H54 (cell line): ENCODE measurements at regions not wholly inside any gene's neighbourhood (a gene's known extent, or its start where the extent isn't known, plus 50 kb on each side); places are given as distances from the start of the nearest gene placed in this dataset.
"Not testable (repeated sequence)": the region's sequence is repeated elsewhere in the genome, so short reads cannot be mapped to it uniquely, and the experiment has no call there.

Experiments used
- DNase-seq: peaks from one replicate; pipeline ENCODE4 v3.0.0; 2011; ENCODE audit warnings: low spot score, mixed read lengths; ENCODE audit not compliant: insufficient read length
- FAIRE-seq: peaks from 3 replicates; lab custom pipeline; 2011; peaks lifted over from hg19 to GRCh38; lab: Jason Lieb, UNC
- POLR2A ChIP-seq: IDR thresholded peaks from 2 replicates; pipeline ENCODE4 v1.6.1; 2011; ENCODE audit warnings: low read depth, mild to moderate bottlenecking, low read length

DNA sequence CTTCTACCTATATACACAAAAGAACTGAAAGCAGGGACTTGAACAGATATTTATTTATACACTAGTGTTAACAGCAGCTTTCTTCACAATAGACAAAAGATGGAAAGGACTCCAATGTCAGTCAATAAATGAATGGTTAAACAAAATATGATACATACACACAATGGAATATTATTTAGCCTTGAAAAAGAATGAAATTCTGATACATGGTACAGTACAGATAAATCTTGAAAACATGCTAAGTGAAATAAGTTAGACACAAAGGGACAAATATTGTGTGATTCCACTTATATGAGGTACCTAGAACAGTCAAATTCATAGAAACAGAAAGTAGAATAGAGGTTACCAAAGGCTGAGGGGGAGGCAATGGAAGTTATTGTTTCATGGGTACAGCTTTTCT is 79.8 kb upstream of the ADTRP start:
- FAIRE-seq: no peak
- DNase-seq: no peak
- no peak for TF ChIP-seq POLR2A

DNA sequence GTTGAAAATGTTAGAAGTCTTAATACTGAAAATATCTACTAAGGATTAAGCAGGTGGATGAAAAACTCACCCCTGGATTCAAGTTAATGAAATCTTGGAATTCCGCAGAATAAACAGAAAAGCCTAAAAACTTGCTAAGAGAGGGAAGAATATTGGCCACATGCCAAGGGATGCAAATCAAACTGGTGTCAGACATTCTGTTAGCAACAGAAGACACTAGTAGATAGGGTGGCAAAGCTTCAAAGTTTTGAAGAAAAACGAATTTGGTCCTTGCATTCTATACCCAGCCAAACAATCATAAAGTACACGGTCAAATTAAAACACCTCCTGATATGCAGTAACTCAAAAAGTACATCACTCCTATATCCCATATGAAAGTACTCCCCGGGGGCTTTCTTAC is 77.1 kb upstream of the ADTRP start:
- DNase-seq (no peak), FAIRE-seq (no peak)
- no peak for TF ChIP-seq POLR2A

DNA sequence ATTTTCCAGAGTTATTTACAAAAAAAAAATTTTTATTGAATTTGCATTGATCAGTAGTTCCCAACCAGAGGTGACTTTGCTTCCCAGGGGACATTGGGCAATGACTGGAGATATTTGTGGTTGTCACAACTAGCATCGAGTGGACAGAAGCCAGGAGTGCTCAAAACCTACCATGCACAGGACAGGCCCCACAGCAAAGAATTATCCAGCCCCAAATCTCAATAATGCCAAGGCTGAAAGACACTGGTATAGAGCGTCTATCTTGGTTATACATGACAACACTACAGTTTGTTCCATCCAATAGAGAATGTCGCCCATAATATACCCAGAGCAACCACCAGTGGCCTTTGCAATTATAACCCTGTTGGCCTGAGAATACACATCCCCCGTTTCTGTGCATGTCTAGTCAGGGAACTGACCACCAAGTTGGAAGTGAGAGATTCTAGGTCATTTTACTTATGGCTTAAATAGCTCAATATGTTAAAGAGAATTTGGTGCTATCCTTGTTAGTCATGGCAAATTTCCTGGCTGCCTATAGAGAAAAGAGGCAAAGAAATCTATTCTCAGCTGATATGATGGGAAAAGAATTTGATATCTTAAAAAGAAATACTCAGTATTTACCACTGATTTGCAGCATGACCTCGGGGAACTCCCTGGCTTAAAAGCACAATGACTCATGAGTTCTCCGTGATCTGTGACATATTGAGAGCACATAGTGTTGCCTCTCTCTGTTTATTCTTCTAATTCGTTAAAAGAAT is 76.0 kb upstream of the ADTRP start:
- TF ChIP-seq POLR2A: no peak
- peak; percentile 91 for FAIRE-seq
- no peak for DNase-seq

DNA sequence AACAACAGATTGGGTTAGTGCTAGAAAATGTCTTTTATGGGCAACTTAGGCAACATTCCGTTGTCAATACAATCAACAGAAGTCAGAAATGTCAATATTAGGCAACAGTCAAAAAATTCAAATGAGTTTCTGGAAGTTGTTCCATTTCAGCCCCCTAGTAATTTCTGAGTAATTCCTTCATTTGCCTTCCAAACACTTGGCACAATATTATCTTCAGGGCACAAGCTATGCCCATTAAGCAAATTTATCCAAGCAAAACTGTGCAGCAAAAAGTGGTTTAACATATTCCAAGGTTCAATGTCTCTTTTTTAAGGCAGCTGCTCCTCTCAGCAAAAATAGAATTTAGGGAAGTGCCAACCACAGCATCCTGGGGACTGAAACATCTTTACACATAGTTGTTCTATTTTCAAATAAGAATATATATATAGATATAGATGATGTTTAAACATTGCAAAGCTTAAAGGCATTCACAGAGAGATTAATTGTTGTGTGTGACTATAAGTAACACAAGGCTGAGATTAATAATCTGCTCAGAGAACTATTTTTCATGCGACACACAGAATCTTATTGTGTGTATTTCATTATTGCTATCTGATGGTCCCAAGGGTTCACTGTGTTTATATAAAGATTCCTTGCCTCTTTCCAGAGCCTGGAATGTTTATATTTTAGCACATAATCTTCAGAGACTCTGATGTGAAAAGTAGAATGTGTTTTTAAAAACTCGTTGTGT is 75.2 kb upstream of the ADTRP start:
- DNase-seq (no peak), FAIRE-seq (no peak)
- TF ChIP-seq POLR2A: no peak

DNA sequence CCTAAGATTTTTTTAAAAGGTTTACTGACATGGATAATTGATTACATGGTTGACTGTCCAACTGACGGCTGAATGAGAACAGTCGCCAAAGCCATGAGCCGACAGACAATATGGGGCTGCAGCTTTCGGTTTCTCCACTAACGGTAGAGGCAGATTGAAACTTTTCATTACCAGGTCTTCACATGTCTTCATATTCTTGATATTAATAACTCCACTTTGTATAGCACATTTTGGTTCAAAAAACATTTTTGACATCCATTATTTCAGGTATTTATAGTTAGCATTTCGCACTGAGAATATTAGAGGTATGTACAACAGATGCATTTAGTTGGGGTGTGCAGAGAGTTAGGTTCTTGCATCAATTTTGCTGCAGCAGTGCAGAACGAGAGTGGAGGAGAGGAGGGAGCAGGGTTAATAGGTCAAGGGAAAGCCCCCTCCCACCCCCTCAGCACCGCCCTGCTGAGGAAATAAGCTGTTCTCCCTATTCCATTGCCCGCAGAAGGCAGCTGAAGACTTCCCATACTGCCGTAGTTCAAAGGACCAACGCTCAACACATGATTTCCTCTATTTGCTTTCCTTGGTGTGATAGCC is 73.6 kb upstream of the ADTRP start:
- FAIRE-seq (no peak), DNase-seq (no peak)
- no peak for TF ChIP-seq POLR2A

DNA sequence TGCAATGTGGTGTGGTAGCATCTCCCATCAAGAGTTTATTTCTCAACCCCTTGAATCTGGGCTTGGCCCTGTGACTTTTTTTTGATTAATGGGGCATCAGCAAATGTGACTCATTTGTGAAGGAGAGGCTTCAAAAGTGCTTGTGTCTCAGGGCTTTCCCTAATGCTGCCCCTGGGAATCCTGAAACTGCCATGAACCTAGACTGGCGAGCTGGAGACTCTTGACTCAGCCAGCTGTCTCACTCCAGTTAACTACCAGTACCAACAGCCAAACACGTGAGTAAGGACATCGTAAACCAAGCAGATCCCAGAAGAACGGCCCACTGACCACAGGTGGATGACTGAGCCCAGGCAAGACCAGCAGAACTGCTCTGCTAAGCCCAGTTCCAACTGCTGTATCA is 72.8 kb upstream of the ADTRP start:
- DNase-seq (peak; percentile 56), FAIRE-seq (peak; percentile 94)
- no peak for TF ChIP-seq POLR2A

DNA sequence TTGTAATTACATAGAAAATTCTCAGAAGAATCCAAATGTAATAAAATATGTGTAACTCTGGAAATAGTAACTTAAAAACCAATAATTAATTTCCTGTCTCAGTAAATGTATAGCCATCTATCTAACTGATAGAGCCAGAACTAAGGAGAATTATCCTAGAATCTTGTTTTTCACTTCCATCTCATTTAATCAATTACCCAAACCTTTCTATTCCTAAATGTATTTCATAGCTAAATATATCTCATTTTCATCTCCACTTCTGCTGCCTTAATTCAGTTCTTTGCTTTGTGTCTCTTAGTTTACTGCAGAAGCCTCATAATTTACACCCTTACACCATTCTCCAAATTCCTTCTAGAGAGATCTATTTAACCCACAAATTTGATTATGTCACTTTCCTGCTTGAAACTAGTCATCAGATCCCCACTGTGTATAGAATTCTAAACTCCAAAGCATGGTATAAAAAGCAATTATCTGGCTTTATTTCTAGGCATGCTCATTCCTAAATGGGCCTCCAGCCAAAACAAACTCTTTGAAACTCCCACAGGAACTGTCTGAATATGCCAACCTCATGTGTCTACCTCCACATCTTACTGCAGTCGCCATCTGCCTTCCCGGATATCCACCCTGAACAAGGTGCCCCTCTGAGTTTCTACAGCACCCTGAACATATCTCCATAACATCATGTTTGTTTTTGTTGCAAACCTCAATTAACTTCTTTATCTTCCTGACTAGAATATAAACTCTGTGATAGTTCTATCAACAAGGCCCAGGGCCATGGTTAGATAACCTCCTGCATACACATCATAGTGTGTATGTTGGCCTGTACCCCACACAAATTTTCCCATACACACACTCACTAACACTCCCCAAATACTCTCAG is 70.5 kb upstream of the ADTRP start:
- FAIRE-seq: peak; percentile 61
- no peak for DNase-seq
- TF ChIP-seq POLR2A: no peak

DNA sequence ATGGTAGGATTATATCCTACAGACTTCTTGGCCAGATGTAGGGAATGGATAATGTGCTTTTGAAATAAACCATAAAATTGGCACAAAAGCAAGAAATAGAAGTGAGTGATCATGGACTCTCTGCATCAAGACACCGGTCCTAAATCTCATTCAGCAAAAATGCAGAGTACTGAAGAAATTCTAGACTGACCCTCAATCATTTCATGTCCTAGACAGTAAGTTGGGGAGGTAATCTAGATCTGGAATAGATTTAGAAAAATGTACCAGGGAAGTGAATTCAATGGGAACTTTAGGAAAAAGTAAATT is 69.7 kb upstream of the ADTRP start:
- no peak for TF ChIP-seq POLR2A
- FAIRE-seq (no peak), DNase-seq (no peak)

DNA sequence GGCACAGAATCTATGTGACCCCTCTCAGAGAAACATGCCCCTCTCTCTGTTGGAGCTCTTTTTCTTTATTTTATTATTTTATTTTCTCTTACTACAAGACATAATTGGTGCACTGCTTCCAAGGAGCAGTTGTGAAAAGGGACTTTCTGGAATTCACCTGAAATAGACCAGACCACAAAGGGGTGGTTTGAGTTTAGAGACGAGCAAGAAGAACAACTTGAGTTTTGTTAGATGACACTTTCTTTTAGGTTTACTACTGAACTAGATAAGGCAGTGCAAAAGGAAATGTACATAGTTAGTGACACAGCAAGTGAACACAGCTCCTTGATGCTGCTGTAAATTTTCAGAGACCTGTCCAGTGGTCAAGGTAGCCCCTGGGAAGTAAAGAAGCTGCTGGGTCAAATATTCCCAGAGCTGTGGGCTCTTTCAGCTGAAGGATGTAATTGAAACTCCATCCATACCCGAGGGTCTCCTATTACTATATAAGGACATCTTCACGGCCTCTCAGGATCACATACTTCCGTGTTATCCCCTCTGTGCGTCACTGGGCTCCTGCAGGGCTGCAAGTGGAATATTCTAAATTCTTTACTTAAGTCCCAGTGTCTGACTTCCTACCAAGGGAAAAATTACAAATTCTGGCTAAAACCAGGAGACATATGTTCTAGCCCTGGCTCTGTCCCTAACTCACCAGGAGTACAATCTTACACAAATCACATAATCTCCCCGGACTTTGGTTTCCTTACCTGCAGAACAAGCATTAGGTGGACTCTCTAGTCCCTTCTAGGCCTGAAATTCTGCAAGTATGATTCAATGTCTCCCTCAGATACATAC is 69.1 kb upstream of the ADTRP start:
- TF ChIP-seq POLR2A: no peak

DNA sequence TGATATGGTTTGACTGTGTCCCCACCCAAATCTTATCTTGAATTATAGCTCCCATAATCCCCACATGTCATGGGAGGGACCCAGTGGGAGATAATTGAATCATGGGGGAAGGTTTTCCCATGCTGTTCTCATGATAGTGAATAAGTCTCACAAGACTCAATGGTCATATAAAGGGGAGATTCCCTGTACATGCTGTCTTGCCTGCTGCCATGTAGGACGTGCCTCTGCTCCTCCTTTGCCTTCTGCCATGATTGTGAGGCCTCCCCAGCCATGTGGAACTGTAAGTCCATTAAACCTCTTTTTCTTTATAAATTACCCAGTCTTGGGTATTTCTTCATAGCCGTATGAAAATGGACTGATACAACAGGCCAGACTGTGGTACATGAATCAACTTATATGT is 68.5 kb upstream of the ADTRP start:
- DNase-seq, FAIRE-seq: not testable (repeated sequence)

More for the DNA sequence above, 69.1 kb upstream of the ADTRP start:
- DNase-seq (no peak), FAIRE-seq (no peak)

DNA sequence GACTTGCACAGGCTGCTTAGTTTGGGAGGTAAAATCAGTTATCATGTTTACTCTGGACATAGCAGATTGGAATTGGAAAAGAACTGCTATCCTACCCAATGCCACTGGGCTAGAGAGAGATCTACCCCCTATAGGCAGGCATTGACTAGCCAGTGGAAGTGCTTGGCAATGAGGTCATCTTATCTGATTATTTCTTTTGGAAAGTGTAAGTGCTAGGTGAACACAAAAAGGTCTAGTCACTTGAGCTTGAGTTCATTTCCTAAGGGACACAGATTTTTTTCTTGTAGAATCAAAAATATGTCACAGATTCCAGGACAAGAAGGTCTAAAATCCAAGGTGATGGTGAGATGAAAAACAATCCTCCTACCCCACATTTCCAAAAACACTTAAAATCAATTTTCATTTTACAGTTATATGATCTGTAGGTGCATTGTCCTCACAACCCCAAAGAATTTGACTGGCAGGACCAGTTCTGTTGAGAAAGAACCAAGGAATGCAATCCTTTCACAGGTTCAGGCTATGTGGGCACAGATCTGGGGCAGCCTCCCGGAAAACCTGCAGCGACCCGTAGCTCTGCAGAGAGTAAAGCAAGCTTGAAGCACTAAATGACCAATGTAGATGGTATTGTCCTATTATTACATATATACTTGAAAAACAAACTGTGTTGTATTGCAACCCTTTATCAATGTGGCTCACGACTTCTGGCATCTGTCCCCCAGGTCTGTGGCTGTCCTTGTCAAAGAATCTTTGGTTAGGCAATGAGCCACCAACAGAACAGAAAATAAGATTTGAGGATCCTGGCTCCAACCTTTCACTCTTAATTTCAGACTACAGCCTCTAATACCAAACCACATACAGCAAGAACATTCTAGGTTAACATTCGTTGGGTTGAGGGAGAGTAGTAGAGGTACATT is 67.3 kb upstream of the ADTRP start:
- TF ChIP-seq POLR2A: no peak
- FAIRE-seq: no peak
- DNase-seq: no peak

DNA sequence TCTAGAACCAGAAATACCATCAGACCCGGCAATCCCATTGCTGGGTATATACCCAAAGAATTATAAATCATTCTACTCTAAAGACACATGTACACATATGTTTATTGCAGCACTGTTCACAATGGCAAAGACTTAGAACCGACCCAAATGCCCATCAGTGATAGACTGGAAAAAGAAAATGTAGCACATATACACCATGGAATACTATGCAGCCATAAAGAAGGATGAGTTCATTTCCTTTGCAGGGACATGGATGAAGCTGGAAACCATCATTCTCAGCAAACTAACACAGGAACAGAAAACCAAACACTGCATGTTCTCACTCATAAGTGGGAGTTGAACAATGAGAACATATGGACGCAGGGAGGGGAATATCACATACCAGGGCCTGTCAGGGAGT is 64.2 kb upstream of the ADTRP start:
- not testable (repeated sequence) for FAIRE-seq, DNase-seq

DNA sequence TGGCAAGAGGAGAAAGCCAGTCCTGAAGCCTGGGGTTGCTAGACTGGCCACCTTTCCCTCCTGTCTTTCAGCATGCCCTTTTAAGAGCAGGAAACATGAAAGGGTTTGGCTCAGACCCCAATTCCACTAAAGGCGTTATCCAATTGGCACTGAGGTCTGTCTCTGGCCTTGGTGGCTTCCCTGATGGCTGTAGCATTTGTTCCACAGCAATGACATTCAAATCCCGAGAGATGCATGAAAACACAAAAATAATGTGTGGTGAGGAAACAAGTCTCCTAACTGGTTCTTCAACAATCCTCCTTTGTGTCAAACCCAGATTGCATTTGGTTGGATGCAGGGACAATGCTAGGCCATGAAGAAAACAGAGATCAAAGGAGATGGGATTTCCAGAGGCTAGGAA is 56.5 kb upstream of the ADTRP start:
- DNase-seq (no peak), FAIRE-seq (no peak)
- no peak for TF ChIP-seq POLR2A
